SU-DHL-6 (cell line): ENCODE measurements at regions not wholly inside any gene's neighbourhood (a gene's known extent, or its start where the extent isn't known, plus 50 kb on each side); places are given as distances from the start of the nearest gene placed in this dataset.
A peak's percentile ranks its signal among the peaks of the same experiment; 100 is the strongest.

Experiments used
- H2AFZ ChIP-seq: fragments of 200-600 bp; sonication (generic); 2 replicates; pipeline ENCODE4 v1.6.1; 2014; ENCODE audit warnings: low read depth, mild to moderate bottlenecking, moderate library complexity, mixed read lengths, antibody characterized with exemption, low read length; ENCODE audit not compliant: severe bottlenecking
- H3F3A ChIP-seq: fragments of 200-600 bp; shearing (Covaris generic); 2 replicates; pipeline ENCODE4 v1.6.0; 2016; ENCODE audit warnings: antibody characterized with exemption, mild to moderate bottlenecking; ENCODE audit not compliant: insufficient read depth
- H3K27ac ChIP-seq: fragments of 200-600 bp; sonication (generic); 2 replicates; pipeline ENCODE4 v1.5.1; 2016; ENCODE audit warnings: low read depth, mild to moderate bottlenecking, low read length, moderate library complexity, mixed read lengths
- H3K27me3 ChIP-seq: fragments of 200-600 bp; sonication (generic), shearing (Covaris generic); 2 replicates; pipeline ENCODE4 v1.6.0; 2014; ENCODE audit warnings: mild to moderate bottlenecking, low read length
- H3K36me3 ChIP-seq: fragments of 200-600 bp; sonication (generic); 2 replicates; pipeline ENCODE4 v1.6.1; 2014; ENCODE audit warnings: mild to moderate bottlenecking, low read length, mixed read lengths
- H3K4me2 ChIP-seq: fragments of 300-600, 200-600 bp; shearing (Covaris generic), sonication (generic); 2 replicates; pipeline ENCODE4 v1.6.0; 2014; ENCODE audit warnings: low read length, low read depth, mild to moderate bottlenecking; ENCODE audit not compliant: poor library complexity, severe bottlenecking
- H3K4me3 ChIP-seq: fragments of 200-600 bp; sonication (generic); 2 replicates; pipeline ENCODE4 v1.5.1; 2014; ENCODE audit warnings: antibody characterized with exemption, low read length, mild to moderate bottlenecking, mixed read lengths; ENCODE audit not compliant: insufficient read depth, poor library complexity, severe bottlenecking
- H3K79me2 ChIP-seq: fragments of 200-600 bp; sonication (generic); 2 replicates; pipeline ENCODE4 v1.6.1; 2014; ENCODE audit warnings: mild to moderate bottlenecking, low read length, moderate library complexity; ENCODE audit not compliant: insufficient read depth
- H3K9ac ChIP-seq: fragments of 200-600 bp; sonication (generic); 2 replicates; pipeline ENCODE4 v1.7.0; 2014; ENCODE audit warnings: mild to moderate bottlenecking, low read length
- H3K9me2 ChIP-seq: fragments of 200-600 bp; sonication (generic); replicated peaks from 2 replicates; pipeline ENCODE4 v1.6.1; 2014; ENCODE audit warnings: low read length; ENCODE audit not compliant: insufficient read depth
- H3K9me3 ChIP-seq: fragments of 200-600 bp; sonication (generic); 2 replicates; pipeline ENCODE4 v1.6.1; 2014; ENCODE audit warnings: low read length, mixed read lengths; ENCODE audit not compliant: insufficient read depth
- H4K20me1 ChIP-seq: fragments of 200-600 bp; sonication (generic); 2 replicates; pipeline ENCODE4 v1.6.1; 2014; ENCODE audit warnings: low read depth, mild to moderate bottlenecking, antibody characterized with exemption, low read length, moderate library complexity, mixed read lengths
- CTCF ChIP-seq: fragments of 200-600 bp; sonication (generic); IDR thresholded peaks from one replicate; pipeline ENCODE4 v1.5.1; 2017; ENCODE audit warnings: antibody characterized with exemption, mild to moderate bottlenecking, low read length, moderate library complexity; ENCODE audit not compliant: insufficient read depth, poor library complexity, severe bottlenecking
- EZH2phosphoT487 ChIP-seq: fragments of 200-600 bp; sonication (generic), shearing (Covaris generic); conservative IDR thresholded peaks from 2 replicates; pipeline ENCODE4 v1.6.1; 2018; ENCODE audit warnings: mild to moderate bottlenecking, antibody characterized with exemption, low read length, moderate library complexity, mixed read lengths

- Histone ChIP-seq H4K20me1 (no peaks in the 10 kb centered on the region), H3F3A (no peaks in the 10 kb centered on the region), H3K9me3 (no peaks in the 10 kb centered on the region), H3K27me3 (no peaks in the 10 kb centered on the region), H3K79me2 (no peaks in the 10 kb centered on the region), H3K9ac (no peak overlapping the region), H3K27ac (no peak overlapping the region), H2AFZ (no peak overlapping the region), H3K4me2 (no peak overlapping the region), H3K9me2 (no peaks in the 10 kb centered on the region), H3K36me3 (no peaks in the 10 kb centered on the region), H3K4me3 (no peak overlapping the region)
- TF ChIP-seq EZH2phosphoT487 (no peak), CTCF (peak; percentile 23)
Measured at GRCh38 chr19:32287811-32288227, 57.6 kb upstream of the ZNF507 start.

- no peaks in the 10 kb centered on the region for H3K79me2 ChIP-seq
- no peak overlapping the region for H3K27ac ChIP-seq
- no peaks in the 10 kb centered on the region for H3K9me2 ChIP-seq
- no peak overlapping the region for H3K4me2 ChIP-seq
- TF ChIP-seq EZH2phosphoT487 (no peak), CTCF (no peak)
- H3K9ac ChIP-seq: no peak overlapping the region
- no peak overlapping the region for H3K4me3 ChIP-seq
- H3K9me3 ChIP-seq: no peaks in the 10 kb centered on the region
- H3K27me3 ChIP-seq: no peaks in the 10 kb centered on the region
- H2AFZ ChIP-seq: no peak overlapping the region
- H3K36me3 ChIP-seq: no peaks in the 10 kb centered on the region
- no peaks in the 10 kb centered on the region for H3F3A ChIP-seq
- H4K20me1 ChIP-seq: no peaks in the 10 kb centered on the region
Measured at GRCh38 chr19:32289566-32290210, 55.7 kb upstream of the ZNF507 start.

GRCh38 chr19:32291876-32292275, 53.5 kb upstream of the ZNF507 start:
- Histone ChIP-seq H3K9me2 (no peaks in the 10 kb centered on the region), H3K9me3 (no peaks in the 10 kb centered on the region)
- TF ChIP-seq EZH2phosphoT487 (no peak), CTCF (no peak)

More at GRCh38 chr19:32291876-32292275, 53.5 kb upstream of the ZNF507 start:
- Histone ChIP-seq H4K20me1 (no peaks in the 10 kb centered on the region), H3K4me2 (no peak overlapping the region), H3K36me3 (no peaks in the 10 kb centered on the region), H3F3A (no peaks in the 10 kb centered on the region), H3K27ac (no peak overlapping the region), H3K27me3 (no peaks in the 10 kb centered on the region), H3K4me3 (no peak overlapping the region), H3K79me2 (no peaks in the 10 kb centered on the region), H3K9ac (no peak overlapping the region), H2AFZ (no peak overlapping the region)
